Ramos (cell line): ENCODE measurements at regions not wholly inside any gene's neighbourhood (a gene's known extent, or its start where the extent isn't known, plus 50 kb on each side); places are given as distances from the start of the nearest gene placed in this dataset.

Experiments
- in situ Hi-C: fragments of 300-500 bp; cut with MboI; formaldehyde crosslinking; loops from one replicate; pipeline ENCODE4 v1.14.3; 2022; ENCODE audit warnings: low sequenced_read_pairs; ENCODE audit not compliant: unreplicated experiment

DNA sequence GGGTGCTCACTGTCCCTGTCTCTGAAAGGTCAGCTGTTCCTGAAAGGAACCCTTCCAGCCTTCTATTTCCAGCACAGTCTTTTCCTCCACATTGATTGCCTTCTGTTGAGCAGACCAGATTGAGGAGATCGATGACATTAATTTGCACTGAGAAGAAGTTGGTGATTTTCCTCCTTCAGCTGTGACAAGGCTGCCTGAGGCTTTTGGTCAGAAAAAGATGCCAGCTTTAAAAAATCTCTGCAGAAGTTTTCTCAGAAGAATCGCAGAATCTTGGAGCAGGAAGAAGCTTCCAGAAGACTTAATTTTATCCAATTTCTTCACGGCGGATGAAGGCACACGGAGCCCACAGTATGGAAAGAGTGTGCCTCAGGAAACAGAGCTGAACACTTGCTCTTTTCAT is 112.8 kb downstream of the FAM43A start:
- in situ Hi-C loops, result no loop called here

DNA sequence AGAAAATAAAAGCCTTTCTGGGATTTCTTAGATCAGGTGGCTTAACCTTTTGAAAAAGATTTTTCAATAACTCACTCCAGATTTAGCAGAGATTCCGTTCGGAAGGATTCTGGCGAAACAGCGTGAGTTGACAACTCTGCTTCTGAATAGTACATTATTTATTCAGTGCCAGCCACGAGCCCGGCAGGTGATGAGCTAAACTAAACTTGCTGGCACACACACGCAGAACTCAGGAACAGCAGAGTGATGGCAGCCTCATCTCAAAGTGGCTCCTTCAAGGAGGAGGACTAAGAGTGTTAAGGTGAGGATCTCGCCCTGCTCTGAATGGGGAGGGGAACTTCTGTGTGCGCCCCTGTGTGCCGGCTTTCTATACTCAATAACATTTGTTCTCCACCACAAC is 114.3 kb downstream of the FAM43A start:
- in situ Hi-C loops, result no loop called here

DNA sequence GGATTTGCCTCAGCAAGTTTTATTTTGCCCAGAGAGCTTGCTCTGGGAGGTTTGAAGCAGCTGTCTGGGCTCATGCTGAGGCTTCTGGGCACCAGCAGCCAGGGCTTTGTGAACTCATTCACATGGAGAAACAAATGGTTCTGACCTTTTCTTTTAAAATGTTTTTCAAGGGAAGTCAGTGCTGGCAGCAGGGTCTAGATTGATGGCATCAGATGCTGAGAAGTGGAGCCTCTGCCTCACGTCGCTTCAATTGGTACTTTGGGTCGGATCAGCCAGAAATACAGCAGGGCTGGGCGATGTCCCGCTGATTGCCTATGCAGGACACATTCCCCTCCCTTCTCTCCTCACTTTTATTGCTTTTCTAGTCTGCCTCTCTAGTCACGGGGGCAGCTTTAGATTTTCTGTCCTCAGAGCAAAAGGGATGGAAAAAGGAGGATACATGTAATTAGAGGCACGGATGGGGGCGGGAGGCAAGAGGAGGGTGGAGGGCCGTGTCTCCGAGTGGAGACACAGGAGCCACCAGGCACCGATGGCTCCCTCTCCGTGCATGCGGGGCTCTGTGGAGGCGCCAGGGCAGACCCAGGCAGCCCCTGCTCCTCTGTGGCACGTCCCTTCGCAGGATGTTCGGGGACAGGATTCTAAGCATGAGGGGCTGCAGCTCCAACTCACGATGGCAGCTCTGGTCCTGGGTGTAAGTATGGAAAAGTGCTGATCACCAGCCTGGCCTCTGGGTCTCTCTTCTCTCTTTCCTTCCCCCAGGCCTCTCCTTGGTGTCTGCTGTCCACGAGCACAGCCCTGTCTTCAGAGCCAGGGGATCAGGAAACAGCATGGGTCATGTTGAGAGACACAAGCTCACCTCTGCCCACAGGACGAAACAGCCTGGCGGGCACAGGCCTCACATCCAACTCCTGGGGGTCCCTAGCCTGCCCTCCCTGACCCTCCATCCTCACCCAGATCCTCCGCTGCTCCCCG is 116.1 kb downstream of the FAM43A start:
- in situ Hi-C loops, result no loop called here

- in situ Hi-C loops, result no loop called here
Observed at GRCh38 chr3:194804796-194805195, 119.1 kb downstream of the FAM43A start.

DNA sequence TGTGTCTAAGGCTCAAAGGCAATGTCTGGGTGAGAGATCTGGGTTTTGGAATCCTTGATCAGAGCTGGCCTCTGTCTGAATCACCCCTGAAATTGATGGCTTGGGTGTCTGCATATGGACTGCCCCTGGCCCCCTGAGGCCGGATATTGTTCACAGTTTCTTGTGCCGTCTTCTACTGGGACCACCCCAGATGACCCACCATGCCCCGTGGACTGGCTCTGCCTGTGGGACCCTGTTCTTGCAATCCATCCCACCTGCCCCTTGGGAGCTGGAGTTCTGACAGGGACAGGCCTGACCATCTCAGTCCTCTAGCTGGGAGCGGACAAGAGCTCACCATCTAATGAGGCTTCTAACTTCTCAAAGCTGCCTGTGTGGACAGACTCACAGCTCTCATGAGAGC is 119.9 kb downstream of the FAM43A start:
- in situ Hi-C loops, result no loop called here

DNA sequence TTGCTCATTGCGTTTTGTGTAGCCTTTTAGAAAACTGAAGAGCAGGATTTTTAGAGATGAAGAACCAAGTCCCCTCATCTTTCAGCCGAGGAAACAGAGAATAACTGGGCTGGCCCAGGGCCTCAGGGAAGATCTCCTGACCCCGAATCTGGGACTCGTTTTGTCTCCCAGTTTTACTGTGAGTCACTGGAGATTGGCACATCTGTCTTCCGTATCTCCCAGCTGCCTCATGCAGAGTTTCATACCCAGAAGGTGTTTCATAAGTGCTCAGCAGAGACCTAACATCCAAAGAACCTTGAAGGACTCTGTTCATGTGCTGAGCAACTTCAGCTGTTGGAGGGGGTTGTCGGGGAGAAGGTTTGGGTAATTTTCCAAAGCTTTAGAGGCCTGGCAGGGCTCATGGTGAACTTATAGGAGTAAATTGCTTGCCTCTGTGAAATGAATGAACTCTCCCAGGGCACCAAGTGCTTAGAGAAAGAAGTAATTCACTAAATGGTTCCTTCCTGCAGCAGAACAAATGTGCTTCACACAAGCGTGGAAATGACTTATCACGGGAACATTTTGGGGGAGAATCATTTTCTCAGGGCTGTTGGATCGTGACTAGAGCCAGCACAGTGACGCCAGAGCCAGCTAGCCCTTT is 121.4 kb downstream of the FAM43A start:
- in situ Hi-C loops, result no loop called here

DNA sequence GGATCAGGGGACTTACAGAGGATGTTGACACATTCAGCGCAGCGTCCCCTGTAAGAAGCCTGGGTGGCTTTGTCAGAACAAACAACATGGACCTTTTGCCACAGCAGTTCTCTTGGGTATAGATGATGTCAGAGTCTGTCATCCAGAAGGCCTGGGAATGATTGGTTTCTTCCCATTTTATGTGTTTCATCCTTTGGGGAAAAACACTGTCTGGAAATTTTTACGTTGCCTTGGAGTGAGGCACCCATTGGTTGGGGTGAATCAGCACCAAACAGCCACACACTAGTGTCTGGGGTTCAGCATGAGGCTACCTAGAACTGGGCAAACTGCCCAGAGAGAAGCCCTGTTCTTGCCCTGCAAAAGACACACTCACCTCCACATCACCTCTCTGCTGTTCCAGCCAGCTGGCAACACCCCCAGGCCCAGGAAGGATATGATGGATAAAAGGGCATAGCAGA is 123.0 kb downstream of the FAM43A start:
- in situ Hi-C loops, result no loop called here

DNA sequence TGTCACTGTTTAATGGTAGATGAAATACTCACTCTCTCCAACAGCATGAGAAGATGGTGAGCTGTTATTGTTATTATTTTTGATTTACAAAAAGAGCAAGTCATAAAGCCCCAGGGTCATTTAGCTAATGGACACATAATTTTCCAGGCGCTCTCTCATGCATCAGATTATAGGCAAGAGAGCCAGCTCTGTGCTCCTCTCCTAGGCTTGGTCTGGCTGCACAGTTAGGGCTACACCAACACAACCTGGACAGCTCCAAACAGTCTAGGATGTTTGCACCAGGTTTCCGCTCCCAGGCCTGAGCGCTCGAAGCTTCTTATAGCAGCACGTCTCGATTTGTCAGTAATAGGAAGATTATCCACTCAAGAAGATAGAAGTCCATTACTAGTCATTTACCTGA is 123.7 kb downstream of the FAM43A start:
- in situ Hi-C loops, result no loop called here

- in situ Hi-C loops, result no loop called here
Observed at GRCh38 chr3:194810076-194810475, 124.4 kb downstream of the FAM43A start.

GRCh38 chr3:194811118-194811517 is 125.4 kb downstream of the FAM43A start:
- in situ Hi-C loops, result no loop called here

- in situ Hi-C loops, result no loop called here
Observed at GRCh38 chr3:194812176-194812575, 126.5 kb downstream of the FAM43A start.

- in situ Hi-C loops, result no loop called here
Observed at GRCh38 chr3:194814878-194815357, 129.2 kb downstream of the FAM43A start.

GRCh38 chr3:194816748-194817591 is 131.3 kb downstream of the FAM43A start:
- in situ Hi-C loops, result no loop called here

GRCh38 chr3:194817592-194817930 is 131.9 kb downstream of the FAM43A start:
- in situ Hi-C loops, result no loop called here

- in situ Hi-C loops, result no loop called here
Observed at GRCh38 chr3:194817936-194818335, 132.3 kb downstream of the FAM43A start.

GRCh38 chr3:194824100-194824499 is 138.4 kb downstream of the FAM43A start:
- in situ Hi-C loops, result no loop called here

- in situ Hi-C loops, result no loop called here
Observed at GRCh38 chr3:194824701-194825111, 139.0 kb downstream of the FAM43A start.

DNA sequence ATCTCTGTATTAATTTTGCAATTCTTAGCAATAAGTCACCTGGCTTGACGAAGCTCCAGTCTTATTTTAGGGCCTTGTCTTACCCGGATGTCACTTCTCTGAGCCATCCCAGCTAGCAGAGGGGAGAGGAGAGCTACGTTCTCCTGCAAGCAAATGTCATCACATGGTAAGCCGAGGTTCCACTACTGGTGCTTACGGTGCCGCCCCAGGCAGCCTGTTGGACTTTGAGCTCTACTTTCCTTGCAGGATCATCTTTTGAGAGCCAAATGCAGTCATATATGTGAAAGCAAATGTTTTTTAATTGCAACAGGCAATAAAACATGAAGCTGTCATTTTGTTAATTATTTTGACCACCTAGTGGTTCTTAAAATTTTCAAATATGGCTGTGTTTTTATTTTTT is 140.9 kb downstream of the FAM43A start:
- in situ Hi-C loops, result no loop called here

DNA sequence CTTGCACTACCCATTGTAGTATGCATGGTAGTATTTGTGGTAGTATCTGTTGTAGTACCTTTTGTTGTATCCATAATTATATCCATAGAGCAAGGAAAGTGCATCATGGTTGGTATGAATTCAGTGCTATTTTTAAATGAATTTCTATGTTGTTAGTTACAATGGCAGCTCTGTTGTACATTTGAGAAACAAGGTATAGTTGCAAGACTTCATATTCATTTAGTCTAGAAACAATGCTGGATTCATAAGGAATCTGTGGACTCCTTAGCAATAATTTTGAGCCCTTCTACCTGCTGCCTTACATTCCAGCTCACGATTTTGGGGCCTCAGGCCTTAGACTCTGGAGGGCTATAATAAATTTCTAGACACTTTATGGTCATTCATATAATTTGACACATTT is 141.8 kb downstream of the FAM43A start:
- in situ Hi-C loops, result no loop called here

DNA sequence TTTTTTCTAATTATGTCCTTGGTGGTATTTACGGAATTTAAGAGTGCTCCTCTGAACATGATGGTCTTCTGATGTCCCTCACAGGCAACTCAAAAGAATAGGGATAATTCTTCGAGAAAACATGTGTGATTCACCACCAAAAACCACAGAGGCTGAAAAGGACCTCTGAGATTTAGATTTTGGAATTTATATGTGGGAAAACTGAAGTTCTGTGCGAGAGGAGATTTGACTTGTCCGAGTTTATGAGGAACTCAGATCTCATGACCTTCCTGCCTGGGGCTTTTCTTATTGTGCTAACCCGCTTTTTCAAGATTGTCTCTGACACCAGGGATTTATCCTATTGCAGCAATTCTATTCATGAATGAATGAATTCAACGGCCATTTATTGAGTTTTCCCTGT is 142.4 kb downstream of the FAM43A start:
- in situ Hi-C loops, result no loop called here

GRCh38 chr3:194828926-194829325 is 143.2 kb downstream of the FAM43A start:
- in situ Hi-C loops, result no loop called here
